ENCODE measurements at regions not wholly inside any gene's neighbourhood (a gene's known extent, or its start where the extent isn't known, plus 50 kb on each side); places are given as distances from the start of the nearest gene placed in this dataset.

DNA sequence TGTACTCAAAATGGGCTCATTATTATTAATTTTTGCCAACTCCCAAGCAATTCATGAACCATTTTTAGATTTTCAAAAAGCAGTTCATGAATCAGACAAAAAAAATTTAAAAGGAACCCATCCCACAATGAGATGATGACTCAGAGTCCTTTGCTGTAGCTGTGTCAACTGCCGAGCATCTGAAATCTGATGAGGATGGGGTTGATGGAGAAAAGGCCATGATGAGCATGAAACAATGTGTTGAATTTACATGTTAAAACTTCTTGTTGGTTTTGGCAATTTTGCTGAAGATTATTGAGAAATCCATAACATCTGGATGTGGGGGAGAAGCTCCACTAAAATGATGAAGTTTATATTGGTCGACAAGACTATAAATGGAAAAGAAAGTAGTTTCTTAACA is 378.0 kb downstream of the FOXG1 start:
- no peak for DNase-seq (ENCODE audit: extremely low read depth in 1 of 4, low spot score in 3 of 4)
- Histone ChIP-seq H3K9me3 (replicated peaks; ENCODE audit: control insufficient read depth, insufficient read depth, low read depth, low read length) (no peaks in the 10 kb centered on the region), H3K79me2 (ENCODE audit: control insufficient read depth, insufficient read depth, low read length) (no peaks in the 10 kb centered on the region), H3K4me1 (replicated peaks in 1 of 2; ENCODE audit: control insufficient read depth in 2 of 2, insufficient read depth in 2 of 2, low read length in 2 of 2) (no peaks in the 10 kb centered on the region), H3K9me1 (ENCODE audit: control insufficient read depth, insufficient read depth, low read length) (no peaks in the 10 kb centered on the region), H3K27ac (ENCODE audit: extremely low read depth, low read depth, low read length) (no peak overlapping the region), H3K36me3 (ENCODE audit: control insufficient read depth, insufficient read depth, low read length) (no peaks in the 10 kb centered on the region), H3K4me2 (ENCODE audit: insufficient read depth, low read length) (no peak overlapping the region), H2AFZ (ENCODE audit: low read depth, low read length) (no peak overlapping the region), H3K4me3 (no peak overlapping the region), H3K9ac (ENCODE audit: insufficient read depth in 1 of 2, low read depth in 2 of 2, low read length in 2 of 2) (no peak overlapping the region), H4K20me1 (replicated peaks; ENCODE audit: control insufficient read depth, insufficient read depth, low read length) (no peaks in the 10 kb centered on the region), H3K27me3 (ENCODE audit: control insufficient read depth in 2 of 2, insufficient read depth in 2 of 2, low read length in 2 of 2) (no peaks in the 10 kb centered on the region)
- WGBS (ENCODE audit: insufficient coverage, low coverage, missing lambda C conversion rate), result 0% methylated on average over 1 of the region's 2 CpGs
- intact Hi-C loops (cut with micrococcal nuclease) (no loop called here), in situ Hi-C loops (cut with MboI) (no loop called here)
- no peak for FAIRE-seq
- ATAC-seq, result no peak
- CTCF ChIA-PET (ENCODE audit: low intra/inter-chr PET ratio), result no interaction called here
- BruUV-seq (replicated peaks), result no TSS peak
- POLR2A ChIA-PET, result no interaction called here
- no peak for TF ChIP-seq ZNF561 (CRISPR knock-in tag; conservative IDR thresholded peaks at IDR 0.05)
- TF ChIP-seq ILK (tag; IDR thresholded peaks at IDR 0.05; ENCODE audit: borderline replicate concordance, low read depth), result no peak
- no peak for TF ChIP-seq ZC3H11A (IDR thresholded peaks at IDR 0.05; ENCODE audit: low read depth, low read length)
- TF ChIP-seq ZBTB17 (CRISPR knock-in tag; IDR thresholded peaks at IDR 0.05), result no peak
- TF ChIP-seq DMBX1 (CRISPR knock-in tag; IDR thresholded peaks at IDR 0.05; ENCODE audit: borderline replicate concordance), result no peak
- TF ChIP-seq RCOR1 (IDR thresholded peaks at IDR 0.05; ENCODE audit: borderline replicate concordance in 1 of 2, low read depth in 2 of 2, low read length in 2 of 2), result no peak
- no peak for TF ChIP-seq ELF4 (CRISPR knock-in tag; IDR thresholded peaks at IDR 0.05)
- TF ChIP-seq, protein P1, sequence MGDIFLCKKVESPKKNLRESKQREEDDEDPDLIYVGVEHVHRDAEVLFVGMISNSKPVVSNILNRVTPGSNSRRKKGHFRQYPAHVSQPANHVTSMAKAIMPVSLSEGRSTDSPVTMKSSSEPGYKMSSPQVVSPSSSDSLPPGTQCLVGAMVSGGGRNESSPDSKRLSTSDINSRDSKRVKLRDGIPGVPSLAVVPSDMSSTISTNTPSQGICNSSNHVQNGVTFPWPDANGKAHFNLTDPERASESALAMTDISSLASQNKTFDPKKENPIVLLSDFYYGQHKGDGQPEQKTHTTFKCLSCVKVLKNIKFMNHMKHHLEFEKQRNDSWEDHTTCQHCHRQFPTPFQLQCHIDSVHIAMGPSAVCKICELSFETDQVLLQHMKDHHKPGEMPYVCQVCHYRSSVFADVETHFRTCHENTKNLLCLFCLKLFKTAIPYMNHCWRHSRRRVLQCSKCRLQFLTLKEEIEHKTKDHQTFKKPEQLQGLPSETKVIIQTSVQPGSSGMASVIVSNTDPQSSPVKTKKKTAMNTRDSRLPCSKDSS (IDR thresholded peaks at IDR 0.05; ENCODE audit: low read depth, partially characterized antibody), result no peak
- no peak for TF ChIP-seq PTTG1 (tag; IDR thresholded peaks at IDR 0.05; ENCODE audit: low read depth)
- TF ChIP-seq, protein P2, sequence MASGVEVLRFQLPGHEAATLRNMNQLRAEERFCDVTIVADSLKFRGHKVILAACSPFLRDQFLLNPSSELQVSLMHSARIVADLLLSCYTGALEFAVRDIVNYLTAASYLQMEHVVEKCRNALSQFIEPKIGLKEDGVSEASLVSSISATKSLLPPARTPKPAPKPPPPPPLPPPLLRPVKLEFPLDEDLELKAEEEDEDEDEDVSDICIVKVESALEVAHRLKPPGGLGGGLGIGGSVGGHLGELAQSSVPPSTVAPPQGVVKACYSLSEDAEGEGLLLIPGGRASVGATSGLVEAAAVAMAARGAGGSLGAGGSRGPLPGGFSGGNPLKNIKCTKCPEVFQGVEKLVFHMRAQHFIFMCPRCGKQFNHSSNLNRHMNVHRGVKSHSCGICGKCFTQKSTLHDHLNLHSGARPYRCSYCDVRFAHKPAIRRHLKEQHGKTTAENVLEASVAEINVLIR (CRISPR knock-in tag; IDR thresholded peaks at IDR 0.05), result no peak
- TF ChIP-seq KDM5B (IDR thresholded peaks at IDR 0.05; ENCODE audit: insufficient replicate concordance, low read depth, low read length), result no peak
- TF ChIP-seq CBX5 (IDR thresholded peaks at IDR 0.05; ENCODE audit: borderline replicate concordance, low read depth), result no peak
- no peak for TF ChIP-seq HOXB6 (CRISPR knock-in tag; IDR thresholded peaks at IDR 0.05; ENCODE audit: borderline replicate concordance)
- TF ChIP-seq UBTF (IDR thresholded peaks at IDR 0.05; ENCODE audit: borderline replicate concordance in 1 of 2, low read depth in 2 of 2, low read length in 2 of 2), result no peak
- TF ChIP-seq YY1 (IDR thresholded peaks at IDR 0.05; ENCODE audit: borderline replicate concordance in 1 of 3, control insufficient read depth in 1 of 3, extremely low read depth in 1 of 3, insufficient read depth in 3 of 3, insufficient read length in 1 of 3, insufficient replicate concordance in 2 of 3, low read depth in 1 of 3, low read length in 2 of 3), result no peak
- TF ChIP-seq L3MBTL2 (IDR thresholded peaks at IDR 0.05), result no peak
- TF ChIP-seq SNAPC5 (CRISPR knock-in tag; IDR thresholded peaks at IDR 0.05), result no peak
- TF ChIP-seq ZNF584 (CRISPR knock-in tag; IDR thresholded peaks at IDR 0.05; ENCODE audit: low read depth), result no peak
